MG63 (cell line): ENCODE measurements at regions not wholly inside any gene's neighbourhood (a gene's known extent, or its start where the extent isn't known, plus 50 kb on each side); places are given as distances from the start of the nearest gene placed in this dataset.

ENCODE experiments used
- DNase-seq: peaks from one replicate; pipeline ENCODE4 v3.0.0-alpha.2; 2020
- H3K27me3 ChIP-seq: fragments of 250-450 bp; sonication (Bioruptor Pico); 2 replicates; pipeline ENCODE4 v1.5.1; 2020; ENCODE audit warnings: mild to moderate bottlenecking, moderate library complexity
- H3K36me3 ChIP-seq: fragments of 250-450 bp; sonication (Bioruptor Pico); 2 replicates; pipeline ENCODE4 v1.5.1; 2020; ENCODE audit warnings: mild to moderate bottlenecking, moderate library complexity
- H3K4me3 ChIP-seq: fragments of 250-450 bp; sonication (Bioruptor Pico); 2 replicates; pipeline ENCODE4 v1.5.1; 2020; ENCODE audit warnings: mild to moderate bottlenecking, moderate library complexity
- H3K9me3 ChIP-seq: fragments of 250-450 bp; sonication (Bioruptor Pico); 2 replicates; pipeline ENCODE4 v1.5.1; 2020; ENCODE audit warnings: mild to moderate bottlenecking, moderate library complexity

- DNase-seq: no peak
- Histone ChIP-seq H3K27me3 (no peaks in the 10 kb centered on the region), H3K4me3 (no peak overlapping the region), H3K9me3 (no peaks in the 10 kb centered on the region; the same call in 1 of the 2 replicates), H3K36me3 (no peaks in the 10 kb centered on the region)
These were observed 174.4 kb upstream of the PHYHIPL start for GRCh38 chr10:59002011-59002410.

DNA sequence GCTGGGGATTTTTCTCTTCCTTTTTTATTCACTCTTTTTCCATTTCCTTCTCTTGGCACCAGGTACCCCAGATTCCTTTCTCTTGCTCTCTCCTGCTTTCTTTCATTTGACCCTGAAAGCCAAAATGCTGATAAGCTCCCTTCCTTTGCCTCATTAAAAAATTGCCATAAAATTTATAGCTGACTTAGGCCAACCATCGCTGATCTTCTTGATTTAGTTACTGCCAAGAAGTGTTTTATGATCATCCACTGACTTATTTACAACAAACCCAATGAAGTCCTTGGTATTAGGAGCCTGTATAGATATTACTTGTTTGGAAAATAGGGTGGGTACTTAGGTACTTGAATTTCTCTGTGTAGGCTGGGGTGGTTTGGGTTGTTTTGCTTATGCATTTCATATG, 173.2 kb upstream of the PHYHIPL start:
- Histone ChIP-seq H3K9me3 (no peaks in the 10 kb centered on the region; the same call in 1 of the 2 replicates), H3K4me3 (no peak overlapping the region), H3K36me3 (no peaks in the 10 kb centered on the region), H3K27me3 (no peaks in the 10 kb centered on the region)
- DNase-seq: no peak

GRCh38 chr10:59004392-59004791, 172.1 kb upstream of the PHYHIPL start:
- Histone ChIP-seq H3K27me3 (no peaks in the 10 kb centered on the region), H3K9me3 (no peaks in the 10 kb centered on the region; the same call in 1 of the 2 replicates), H3K4me3 (no peak overlapping the region), H3K36me3 (no peaks in the 10 kb centered on the region)
- DNase-seq: no peak

DNA sequence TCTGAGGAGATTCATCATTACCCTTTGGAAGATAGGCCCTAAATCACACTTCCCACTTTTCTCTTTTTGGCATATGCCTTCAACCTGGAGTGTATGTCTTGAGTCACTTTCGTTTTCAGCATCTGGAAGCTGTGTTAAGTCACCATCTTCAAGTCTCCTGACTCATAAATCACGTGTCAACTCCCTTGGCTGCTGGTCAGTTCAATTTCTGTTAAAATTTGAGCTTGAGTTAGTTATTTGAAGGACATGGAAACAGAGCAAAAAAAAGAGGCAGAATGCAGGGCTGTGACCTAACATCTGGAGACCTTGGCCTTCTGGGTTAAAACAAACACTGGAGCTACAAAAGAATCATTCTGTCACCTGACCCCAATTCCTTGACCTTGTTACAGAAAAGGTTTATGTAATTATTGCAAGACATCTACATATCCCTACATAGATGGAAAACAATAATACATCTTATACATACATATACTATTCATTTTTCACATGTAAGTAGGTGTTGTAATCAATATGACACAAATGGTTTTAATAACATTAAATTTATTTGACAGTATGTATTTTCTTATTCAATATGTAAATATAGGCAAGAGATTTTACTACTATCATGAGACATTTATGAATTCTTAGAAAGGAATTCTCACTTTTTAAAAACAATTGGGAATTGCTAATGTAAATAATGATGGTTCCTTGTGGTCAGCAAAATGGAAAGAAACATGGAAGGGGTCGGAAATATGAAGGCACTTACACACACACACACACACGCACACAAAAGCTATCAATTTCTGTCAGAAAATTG, 169.7 kb upstream of the PHYHIPL start:
- Histone ChIP-seq H3K36me3 (no peaks in the 10 kb centered on the region), H3K9me3 (no peaks in the 10 kb centered on the region; the same call in 1 of the 2 replicates), H3K4me3 (no peak overlapping the region), H3K27me3 (no peaks in the 10 kb centered on the region)
- peak; percentile 59 for DNase-seq

DNA sequence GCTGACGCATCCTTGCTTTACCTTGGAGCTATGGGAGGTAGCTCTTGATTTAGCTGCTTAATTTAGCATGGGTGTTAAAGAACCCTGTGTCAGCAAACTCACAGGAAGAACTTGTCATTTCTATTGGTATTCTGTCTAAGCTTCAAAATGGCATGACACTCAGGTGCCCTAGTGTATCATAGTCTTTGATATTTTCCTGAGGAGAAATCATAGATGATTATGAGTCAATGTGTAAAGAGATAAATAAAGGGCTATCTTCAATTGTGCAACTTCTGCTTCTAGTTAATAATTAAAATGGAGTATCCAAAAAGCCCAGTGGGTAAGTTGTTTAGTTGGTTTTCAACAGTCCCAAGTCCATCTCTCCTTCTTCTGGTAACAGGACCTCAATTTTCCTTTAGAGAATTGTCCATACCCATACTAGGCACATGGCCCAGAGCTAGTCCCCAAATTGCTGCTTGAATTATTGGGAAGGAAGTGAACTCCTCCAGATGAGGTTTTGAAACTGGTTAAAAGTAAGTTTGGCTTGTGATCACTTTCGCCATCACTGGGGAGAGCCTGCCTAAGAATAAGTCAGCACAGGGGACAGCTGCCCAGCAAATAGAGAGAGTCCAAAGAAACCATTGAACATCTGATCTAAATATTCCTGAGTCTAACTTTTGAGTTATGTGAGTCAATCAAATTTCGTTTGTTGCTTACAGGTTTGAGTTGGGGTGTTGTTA, 169.0 kb upstream of the PHYHIPL start:
- no peak for DNase-seq
- H3K4me3 ChIP-seq: no peak overlapping the region
- no peaks in the 10 kb centered on the region; the same call in 1 of the 2 replicates for H3K9me3 ChIP-seq
- H3K27me3 ChIP-seq: no peaks in the 10 kb centered on the region
- no peaks in the 10 kb centered on the region for H3K36me3 ChIP-seq

DNA sequence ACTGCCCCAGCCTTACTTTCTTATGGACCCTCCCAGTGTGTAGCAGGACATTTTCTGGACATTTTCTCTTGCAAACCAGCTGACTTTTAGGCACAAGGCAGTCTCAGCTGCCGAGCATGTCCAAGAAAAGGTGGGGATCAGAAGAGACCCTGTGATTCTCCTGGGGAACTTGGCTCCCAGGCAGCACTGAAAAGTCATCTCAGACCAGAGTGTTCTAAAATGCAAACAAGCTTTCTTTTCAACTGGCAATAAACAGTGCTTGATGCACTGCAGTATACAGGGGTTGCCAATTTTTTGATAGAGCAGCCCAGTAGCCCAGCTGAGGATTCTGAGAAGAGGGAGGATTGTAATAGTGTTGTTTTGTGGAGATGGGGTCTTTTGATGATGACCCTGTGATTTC, 168.0 kb upstream of the PHYHIPL start:
- H3K4me3 ChIP-seq: no peak overlapping the region
- no peaks in the 10 kb centered on the region for H3K36me3 ChIP-seq
- no peaks in the 10 kb centered on the region; the same call in 1 of the 2 replicates for H3K27me3 ChIP-seq
- no peak for DNase-seq
- no peaks in the 10 kb centered on the region; the same call in 1 of the 2 replicates for H3K9me3 ChIP-seq

DNA sequence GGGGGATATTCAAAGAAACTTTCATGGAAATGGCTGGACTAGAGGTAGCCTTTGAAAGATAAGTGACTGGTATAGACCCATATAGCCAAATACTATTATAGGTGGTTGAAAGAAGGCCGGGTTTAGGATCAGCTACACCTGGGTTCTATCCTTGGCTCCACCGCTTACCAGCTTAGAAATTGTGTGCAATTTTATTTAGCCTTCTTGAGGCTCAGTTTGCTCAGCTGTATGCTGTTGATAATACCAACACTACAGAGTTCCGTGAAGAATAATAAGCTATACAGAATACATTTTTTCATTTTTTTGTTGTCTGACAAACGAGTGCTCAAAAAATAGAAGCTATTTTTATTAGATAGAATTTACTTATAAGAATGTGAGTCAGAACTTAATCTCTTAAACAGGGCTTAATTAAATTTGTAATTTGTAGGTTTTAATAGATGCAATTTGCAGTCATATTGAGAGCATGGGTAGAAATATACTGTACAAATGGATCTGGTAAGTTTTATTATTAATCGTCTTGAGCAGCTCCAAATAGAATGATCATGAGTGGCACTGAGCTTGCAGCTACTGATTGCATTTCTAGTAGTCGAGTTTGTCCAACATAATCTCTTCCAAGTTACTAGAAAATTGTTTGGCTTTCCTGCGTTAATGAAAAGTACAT, 164.3 kb upstream of the PHYHIPL start:
- Histone ChIP-seq H3K9me3 (no peaks in the 10 kb centered on the region), H3K27me3 (no peaks in the 10 kb centered on the region; the same call in 1 of the 2 replicates)
- no peak for DNase-seq

GRCh38 chr10:59012839-59013238, 163.6 kb upstream of the PHYHIPL start:
- Histone ChIP-seq H3K4me3 (no peak overlapping the region), H3K36me3 (no peaks in the 10 kb centered on the region), H3K9me3 (no peaks in the 10 kb centered on the region), H3K27me3 (no peaks in the 10 kb centered on the region; the same call in 1 of the 2 replicates)
- no peak for DNase-seq

More for the DNA sequence above, 164.3 kb upstream of the PHYHIPL start:
- Histone ChIP-seq H3K36me3 (no peaks in the 10 kb centered on the region), H3K4me3 (no peak overlapping the region)

DNA sequence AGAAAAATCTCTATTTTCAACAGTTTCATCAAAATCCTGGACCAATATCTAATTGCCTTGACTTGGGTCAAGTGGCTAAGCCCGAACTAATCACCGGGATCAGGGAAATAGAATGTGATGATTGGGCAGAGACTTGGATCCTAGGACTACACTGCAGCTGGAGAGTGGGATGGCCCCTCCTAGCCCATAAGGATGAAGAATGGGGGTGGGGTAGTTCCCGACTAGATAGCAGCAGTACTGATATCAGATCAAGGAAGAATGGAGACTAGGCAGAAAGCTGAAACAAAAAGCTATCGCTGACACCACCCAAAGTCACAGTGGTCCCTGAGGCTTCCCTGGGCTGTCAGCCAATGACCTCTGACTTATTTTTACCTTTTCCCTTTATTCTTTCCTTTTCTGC, 160.4 kb upstream of the PHYHIPL start:
- Histone ChIP-seq H3K4me3 (no peak overlapping the region), H3K27me3 (no peaks in the 10 kb centered on the region; the same call in 1 of the 2 replicates), H3K9me3 (no peaks in the 10 kb centered on the region), H3K36me3 (no peaks in the 10 kb centered on the region)
- no peak for DNase-seq

DNA sequence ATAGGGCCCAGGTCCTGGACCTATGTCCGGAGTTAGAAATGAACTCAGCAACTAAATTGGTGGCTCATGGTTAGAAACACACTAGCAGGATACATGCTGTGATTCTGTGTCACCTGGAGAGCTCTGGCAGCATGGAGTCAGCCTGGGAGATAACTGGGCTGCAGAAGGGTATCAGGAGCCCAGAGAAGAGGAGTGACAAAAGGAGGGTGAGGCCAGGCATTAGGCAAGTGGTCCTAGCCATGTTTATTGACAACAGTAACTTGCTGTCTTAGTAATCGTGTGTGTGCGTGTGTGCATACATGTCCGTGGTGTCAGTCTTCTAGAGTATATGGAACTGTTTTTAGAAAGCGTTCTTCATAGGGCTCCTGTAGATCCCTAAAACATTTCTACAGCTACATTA, 157.5 kb upstream of the PHYHIPL start:
- DNase-seq: no peak
- Histone ChIP-seq H3K27me3 (no peaks in the 10 kb centered on the region; the same call in 1 of the 2 replicates), H3K9me3 (no peaks in the 10 kb centered on the region), H3K4me3 (peak overlapping the region; percentile 22), H3K36me3 (no peaks in the 10 kb centered on the region)

DNA sequence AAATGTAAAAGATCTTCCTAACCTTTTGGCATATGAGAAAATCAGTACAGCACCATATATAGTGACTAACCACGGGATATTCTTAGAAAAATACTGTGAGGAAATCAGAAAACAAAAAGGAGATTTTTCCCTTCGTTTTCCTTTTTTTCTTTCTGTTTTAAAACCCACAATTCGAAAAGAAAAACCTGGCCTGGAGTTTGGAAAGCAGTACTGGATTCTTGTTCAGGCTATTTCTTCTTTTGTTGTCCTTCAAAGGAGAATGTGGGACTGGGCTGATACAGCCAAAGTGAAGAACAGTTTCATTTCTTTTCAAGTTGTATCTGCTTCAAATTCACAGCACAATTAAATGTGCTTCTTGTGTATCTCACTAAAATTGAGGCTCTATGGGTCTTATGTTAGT, 156.8 kb upstream of the PHYHIPL start:
- Histone ChIP-seq H3K36me3 (no peaks in the 10 kb centered on the region), H3K9me3 (no peaks in the 10 kb centered on the region), H3K27me3 (no peaks in the 10 kb centered on the region; the same call in 1 of the 2 replicates), H3K4me3 (peak overlapping the region; percentile 22)
- no peak for DNase-seq

DNA sequence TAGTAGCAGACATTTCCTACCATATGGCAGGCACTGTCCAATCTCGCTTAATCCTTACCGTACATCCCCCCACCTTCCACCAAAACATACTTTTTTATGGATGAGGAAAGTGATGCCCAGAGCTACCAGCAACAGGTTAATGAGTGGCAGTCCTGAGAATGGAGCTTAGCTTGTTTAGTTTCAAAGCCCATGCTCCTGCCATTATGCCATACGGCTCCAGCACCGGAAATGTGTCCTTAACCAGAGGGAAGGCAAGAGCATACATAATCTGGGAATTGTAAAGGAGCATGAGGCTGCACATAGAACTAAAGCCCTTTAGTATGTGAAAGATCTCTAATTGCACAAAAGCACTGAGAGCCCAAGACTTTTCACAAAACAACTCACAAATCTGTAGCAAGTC, 155.9 kb upstream of the PHYHIPL start:
- DNase-seq: no peak
- H3K9me3 ChIP-seq: no peaks in the 10 kb centered on the region

GRCh38 chr10:59025981-59026765, 150.3 kb upstream of the PHYHIPL start:
- H3K27me3 ChIP-seq: no peaks in the 10 kb centered on the region
- H3K9me3 ChIP-seq: no peaks in the 10 kb centered on the region
- H3K36me3 ChIP-seq: no peaks in the 10 kb centered on the region
- H3K4me3 ChIP-seq: no peak overlapping the region
- no peak for DNase-seq

More for the DNA sequence above, 155.9 kb upstream of the PHYHIPL start:
- Histone ChIP-seq H3K4me3 (no peak overlapping the region), H3K36me3 (no peaks in the 10 kb centered on the region), H3K27me3 (no peaks in the 10 kb centered on the region; the same call in 1 of the 2 replicates)

DNA sequence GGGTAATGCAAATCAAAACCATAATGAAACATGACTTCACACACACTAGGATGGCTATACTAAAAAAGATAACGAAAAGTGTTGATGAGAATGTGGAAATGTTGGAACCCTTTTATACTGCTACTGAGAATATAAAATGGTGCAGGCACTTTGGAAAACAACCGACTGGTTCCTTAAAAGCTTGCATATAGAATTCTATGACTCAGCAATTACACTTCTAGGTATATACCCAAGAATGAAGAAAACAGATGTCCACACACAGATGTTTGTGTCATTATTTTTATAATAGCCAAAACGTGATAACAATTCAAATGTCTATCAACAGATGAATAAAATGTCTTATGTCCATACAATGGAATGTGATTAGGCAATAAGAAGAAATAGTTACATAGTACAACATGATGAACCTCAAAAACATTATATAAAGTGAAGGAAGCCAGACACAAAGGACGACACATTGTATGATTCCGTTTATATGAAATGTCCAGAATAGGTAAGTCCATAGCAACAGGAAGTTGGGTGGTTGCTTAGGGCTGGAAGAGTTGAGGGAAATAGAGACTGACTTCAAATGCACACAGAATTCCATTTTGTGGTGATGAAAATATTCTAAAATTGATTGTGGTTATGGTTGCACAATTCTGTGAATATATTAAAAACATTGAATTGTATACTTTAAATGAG, 148.3 kb upstream of the PHYHIPL start:
- no peak for DNase-seq
- Histone ChIP-seq H3K27me3 (no peaks in the 10 kb centered on the region), H3K36me3 (no peaks in the 10 kb centered on the region), H3K4me3 (no peak overlapping the region), H3K9me3 (no peaks in the 10 kb centered on the region)

DNA sequence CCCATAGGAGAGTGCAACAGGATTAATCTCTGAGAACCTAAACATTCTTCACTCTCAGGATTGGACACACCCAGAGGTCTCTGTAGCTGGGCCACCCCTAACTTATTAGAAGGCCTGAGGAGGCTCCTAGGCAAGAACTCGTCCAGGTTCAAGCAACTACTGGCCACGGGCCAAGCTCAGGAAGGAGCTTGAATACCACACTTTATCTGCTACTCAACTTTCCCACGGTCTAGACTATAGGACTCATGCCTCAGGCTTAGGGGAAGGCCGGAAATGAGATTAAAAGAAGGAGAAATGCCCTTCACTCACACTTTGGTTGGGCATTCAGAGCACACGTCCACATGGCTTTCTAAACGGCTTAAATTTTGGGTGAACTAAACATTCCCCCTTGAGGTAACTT, 142.8 kb upstream of the PHYHIPL start:
- Histone ChIP-seq H3K27me3 (no peaks in the 10 kb centered on the region), H3K36me3 (no peaks in the 10 kb centered on the region), H3K4me3 (no peak overlapping the region), H3K9me3 (no peaks in the 10 kb centered on the region)
- no peak for DNase-seq
